ENCODE measurements at regions not wholly inside any gene's neighbourhood (a gene's known extent, or its start where the extent isn't known, plus 50 kb on each side); places are given as distances from the start of the nearest gene placed in this dataset.

DNA sequence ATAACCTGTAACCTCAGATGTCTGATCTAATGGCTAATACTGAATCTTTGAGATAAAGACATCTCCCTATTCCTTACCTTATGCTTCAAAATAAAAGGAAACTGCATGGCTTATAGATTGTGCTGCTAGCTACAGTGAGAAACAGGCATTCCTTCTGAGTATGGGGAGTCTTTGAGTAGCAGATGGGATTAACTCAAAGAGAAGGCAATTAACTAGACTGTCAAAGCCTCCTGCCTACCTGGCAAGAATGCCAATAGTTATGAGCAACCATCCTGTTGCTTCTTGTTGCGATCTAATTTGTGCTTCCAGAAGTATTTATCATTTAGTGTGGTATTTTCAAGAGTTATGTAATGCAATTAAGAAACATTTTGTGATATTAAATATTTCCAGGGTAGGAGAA is 660.0 kb upstream of the TMEFF2 start:
- no peak overlapping the region for H3K27ac ChIP-seq
- no peak overlapping the region for H3K4me3 ChIP-seq
- DNase-seq (ENCODE audit: low spot score) = no peak
- no peaks in the 10 kb centered on the region for H4K20me1 ChIP-seq (ENCODE audit: insufficient read depth, poor library complexity, severe bottlenecking)
- H2AFZ ChIP-seq = no peak overlapping the region
- no peaks in the 10 kb centered on the region for H3K4me1 ChIP-seq (ENCODE audit: insufficient read depth)
- TF ChIP-seq EZH2phosphoT487 (IDR thresholded peaks at IDR 0.05; ENCODE audit: low read depth, severe bottlenecking, unreplicated experiment) (no peak), EZH2 (IDR thresholded peaks at IDR 0.05; ENCODE audit: borderline replicate concordance) (no peak)
- TF ChIP-seq, protein P1, sequence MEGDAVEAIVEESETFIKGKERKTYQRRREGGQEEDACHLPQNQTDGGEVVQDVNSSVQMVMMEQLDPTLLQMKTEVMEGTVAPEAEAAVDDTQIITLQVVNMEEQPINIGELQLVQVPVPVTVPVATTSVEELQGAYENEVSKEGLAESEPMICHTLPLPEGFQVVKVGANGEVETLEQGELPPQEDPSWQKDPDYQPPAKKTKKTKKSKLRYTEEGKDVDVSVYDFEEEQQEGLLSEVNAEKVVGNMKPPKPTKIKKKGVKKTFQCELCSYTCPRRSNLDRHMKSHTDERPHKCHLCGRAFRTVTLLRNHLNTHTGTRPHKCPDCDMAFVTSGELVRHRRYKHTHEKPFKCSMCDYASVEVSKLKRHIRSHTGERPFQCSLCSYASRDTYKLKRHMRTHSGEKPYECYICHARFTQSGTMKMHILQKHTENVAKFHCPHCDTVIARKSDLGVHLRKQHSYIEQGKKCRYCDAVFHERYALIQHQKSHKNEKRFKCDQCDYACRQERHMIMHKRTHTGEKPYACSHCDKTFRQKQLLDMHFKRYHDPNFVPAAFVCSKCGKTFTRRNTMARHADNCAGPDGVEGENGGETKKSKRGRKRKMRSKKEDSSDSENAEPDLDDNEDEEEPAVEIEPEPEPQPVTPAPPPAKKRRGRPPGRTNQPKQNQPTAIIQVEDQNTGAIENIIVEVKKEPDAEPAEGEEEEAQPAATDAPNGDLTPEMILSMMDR (IDR thresholded peaks at IDR 0.05; ENCODE audit: poor library complexity) = no peak
- H3K27me3 ChIP-seq = no peaks in the 10 kb centered on the region
- H3K4me2 ChIP-seq = no peak overlapping the region
- no peaks in the 10 kb centered on the region for H3K9me2 ChIP-seq (replicated peaks; ENCODE audit: insufficient read depth)
- H3K79me2 ChIP-seq = no peaks in the 10 kb centered on the region
- H3K36me3 ChIP-seq (replicated peaks; ENCODE audit: insufficient read depth, low read depth) = no peaks in the 10 kb centered on the region
- WGBS (ENCODE audit: low lambda C conversion rate, missing lambda C conversion rate) = 96% methylated on average over 1 of the region's 1 CpG
- H3K9me3 ChIP-seq (ENCODE audit: low read depth) = no peaks in the 10 kb centered on the region

DNA sequence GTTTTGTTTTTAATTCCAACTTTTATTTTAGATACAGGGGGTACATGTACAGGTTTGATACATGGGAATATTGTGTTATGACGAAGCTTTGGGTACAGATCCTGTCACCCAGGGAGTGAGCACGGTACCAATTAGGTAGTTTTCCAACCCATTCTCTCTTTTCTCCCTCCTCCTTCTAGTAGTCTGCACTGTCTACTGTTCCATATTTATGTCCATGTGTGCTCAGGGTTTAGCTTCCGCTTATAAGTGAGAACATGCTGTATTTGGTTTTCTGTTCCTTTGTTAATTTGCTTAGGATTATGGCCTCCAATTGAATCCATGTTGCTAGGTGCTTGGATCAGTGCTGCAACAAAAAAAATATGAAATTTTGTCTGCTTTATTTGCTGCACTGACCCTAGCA is 659.3 kb upstream of the TMEFF2 start:
- Histone ChIP-seq H3K4me1 (ENCODE audit: insufficient read depth) (no peaks in the 10 kb centered on the region), H3K27ac (no peak overlapping the region), H3K79me2 (no peaks in the 10 kb centered on the region), H3K27me3 (no peaks in the 10 kb centered on the region), H4K20me1 (ENCODE audit: insufficient read depth, poor library complexity, severe bottlenecking) (no peaks in the 10 kb centered on the region), H3K4me3 (no peak overlapping the region), H3K36me3 (replicated peaks; ENCODE audit: insufficient read depth, low read depth) (no peaks in the 10 kb centered on the region), H3K4me2 (no peak overlapping the region), H3K9me2 (replicated peaks; ENCODE audit: insufficient read depth) (no peaks in the 10 kb centered on the region), H3K9me3 (ENCODE audit: low read depth) (no peaks in the 10 kb centered on the region), H2AFZ (no peak overlapping the region)
- no peak for DNase-seq (ENCODE audit: low spot score)
- TF ChIP-seq EZH2 (IDR thresholded peaks at IDR 0.05; ENCODE audit: borderline replicate concordance) (no peak), EZH2phosphoT487 (IDR thresholded peaks at IDR 0.05; ENCODE audit: low read depth, severe bottlenecking, unreplicated experiment) (no peak)
- TF ChIP-seq, protein P1 (IDR thresholded peaks at IDR 0.05; ENCODE audit: poor library complexity) = no peak
- 81% methylated on average over 3 of the region's 3 CpGs for WGBS (ENCODE audit: low lambda C conversion rate, missing lambda C conversion rate)

DNA sequence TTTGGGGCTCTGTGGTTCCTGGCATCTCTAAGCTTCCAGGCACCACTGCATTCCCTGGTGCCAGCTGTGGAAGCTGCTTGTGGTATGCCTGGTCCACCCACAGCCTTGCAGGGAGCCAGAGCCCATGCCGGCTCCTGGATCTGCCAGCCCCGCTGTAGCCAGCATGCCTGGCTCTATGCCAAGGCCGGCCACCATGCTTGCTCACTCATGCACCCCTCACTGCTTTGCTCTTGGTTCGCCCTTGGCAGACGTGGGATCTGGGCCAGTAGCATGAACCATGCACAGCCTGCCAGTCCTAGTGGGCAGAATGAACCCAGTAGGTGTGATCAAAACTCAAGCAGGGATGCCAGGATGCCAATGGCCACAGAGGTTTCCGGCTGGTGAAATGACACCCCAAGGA is 634.2 kb upstream of the TMEFF2 start:
- H3K4me1 ChIP-seq (ENCODE audit: insufficient read depth) = no peaks in the 10 kb centered on the region
- H3K4me2 ChIP-seq = no peak overlapping the region
- TF ChIP-seq EZH2phosphoT487 (IDR thresholded peaks at IDR 0.05; ENCODE audit: low read depth, severe bottlenecking, unreplicated experiment) (no peak), EZH2 (IDR thresholded peaks at IDR 0.05; ENCODE audit: borderline replicate concordance) (no peak)

DNA sequence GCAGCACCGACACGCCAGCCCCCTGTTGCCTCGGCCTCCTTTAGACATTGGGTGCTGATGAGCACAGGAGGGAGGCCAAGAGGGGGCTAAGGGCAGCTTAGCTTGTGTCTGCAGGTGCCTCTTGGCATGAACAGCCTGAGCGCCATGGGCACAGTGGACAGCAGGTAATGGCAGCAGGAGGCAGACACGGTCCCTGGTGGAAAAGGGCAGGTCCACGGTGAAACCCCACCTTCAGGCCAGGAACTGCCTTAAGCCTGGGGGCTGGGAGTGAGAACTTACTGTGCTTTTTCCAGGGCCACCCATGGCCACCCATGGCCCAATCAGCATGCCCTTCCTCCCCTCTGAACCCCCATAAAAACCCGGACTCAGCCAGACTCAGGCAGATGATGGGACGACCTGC is 633.4 kb upstream of the TMEFF2 start:
- Histone ChIP-seq H4K20me1 (ENCODE audit: insufficient read depth, poor library complexity, severe bottlenecking) (no peaks in the 10 kb centered on the region), H3K27ac (no peak overlapping the region), H3K36me3 (replicated peaks; ENCODE audit: insufficient read depth, low read depth) (no peaks in the 10 kb centered on the region), H3K4me1 (ENCODE audit: insufficient read depth) (no peaks in the 10 kb centered on the region), H3K9me2 (replicated peaks; ENCODE audit: insufficient read depth) (no peaks in the 10 kb centered on the region), H3K27me3 (no peaks in the 10 kb centered on the region), H3K9me3 (ENCODE audit: low read depth) (no peaks in the 10 kb centered on the region), H2AFZ (no peak overlapping the region), H3K79me2 (no peaks in the 10 kb centered on the region), H3K4me3 (no peak overlapping the region), H3K4me2 (no peak overlapping the region)
- TF ChIP-seq, protein P1 (IDR thresholded peaks at IDR 0.05; ENCODE audit: poor library complexity) = no peak
- no peak for TF ChIP-seq EZH2 (IDR thresholded peaks at IDR 0.05; ENCODE audit: borderline replicate concordance)
- no peak for TF ChIP-seq EZH2phosphoT487 (IDR thresholded peaks at IDR 0.05; ENCODE audit: low read depth, severe bottlenecking, unreplicated experiment)
- 92% methylated on average over 8 of the region's 8 CpGs for WGBS (ENCODE audit: low lambda C conversion rate, missing lambda C conversion rate)
- DNase-seq (ENCODE audit: low spot score) = no peak

More for the DNA sequence above, 634.2 kb upstream of the TMEFF2 start:
- Histone ChIP-seq H2AFZ (no peak overlapping the region), H3K9me3 (ENCODE audit: low read depth) (no peaks in the 10 kb centered on the region), H4K20me1 (ENCODE audit: insufficient read depth, poor library complexity, severe bottlenecking) (no peaks in the 10 kb centered on the region), H3K27me3 (no peaks in the 10 kb centered on the region), H3K36me3 (replicated peaks; ENCODE audit: insufficient read depth, low read depth) (no peaks in the 10 kb centered on the region), H3K9me2 (replicated peaks; ENCODE audit: insufficient read depth) (no peaks in the 10 kb centered on the region), H3K27ac (no peak overlapping the region), H3K4me3 (no peak overlapping the region), H3K79me2 (no peaks in the 10 kb centered on the region)
- 90% methylated on average over 6 of the region's 6 CpGs for WGBS (ENCODE audit: low lambda C conversion rate, missing lambda C conversion rate)
- DNase-seq (ENCODE audit: low spot score) = no peak

All from hepatocyte (in vitro differentiated cells).